ENCODE measurements at regions not wholly inside any gene's neighbourhood (a gene's known extent, or its start where the extent isn't known, plus 50 kb on each side); places are given as distances from the start of the nearest gene placed in this dataset.

- no peaks in the 10 kb centered on the region for H4K20me1 ChIP-seq
- H3K36me3 ChIP-seq = no peaks in the 10 kb centered on the region
- H3K4me1 ChIP-seq = peaks cover 12 to 37% (median 27%) of the 10 kb centered on the region in 10 experiments
- no peaks in the 10 kb centered on the region for H3K27me3 ChIP-seq
- H3K9ac ChIP-seq = no peak overlapping the region
- H3K27ac ChIP-seq = no peak overlapping the region
- no peak for TF ChIP-seq Cebpa-rat (IDR thresholded peaks at IDR 0.05)
- no peak overlapping the region for H3K4me3 ChIP-seq
- peak overlapping the region in 2 of 11 experiments; percentile 17 to 21; a peak in 4 of 22 replicates for H3K4me2 ChIP-seq
- H3K9me3 ChIP-seq (replicated peaks in 1 of 11) = no peaks in the 10 kb centered on the region
Observed at GRCh38 chr1:234748066-234748465, 138.1 kb upstream of the IRF2BP2 start.

GRCh38 chr1:234746798-234747196 is 136.8 kb upstream of the IRF2BP2 start:
- Histone ChIP-seq H3K27ac (peak overlapping the region in 1 of 11 experiments; percentile 31; a peak in 1 of 22 replicates), H3K4me2 (peak overlapping the region; percentile 8 to 60 (median 32); a peak in 19 of 22 replicates)

GRCh38 chr1:234745844-234746797 is 136.1 kb upstream of the IRF2BP2 start:
- Histone ChIP-seq H3K27me3 (no peaks in the 10 kb centered on the region), H3K27ac (peak overlapping the region in 1 of 11 experiments; percentile 31; a peak in 1 of 22 replicates), H3K4me2 (peak overlapping the region; percentile 8 to 60 (median 32); a peak in 19 of 22 replicates), H3K9ac (no peak overlapping the region), H3K36me3 (no peaks in the 10 kb centered on the region), H4K20me1 (no peaks in the 10 kb centered on the region), H3K4me1 (peaks cover 12 to 37% (median 27%) of the 10 kb centered on the region in 10 experiments), H3K9me3 (replicated peaks in 1 of 11) (no peaks in the 10 kb centered on the region), H3K4me3 (no peak overlapping the region)
- no peak for TF ChIP-seq Cebpa-rat (IDR thresholded peaks at IDR 0.05)

More at GRCh38 chr1:234746798-234747196, 136.8 kb upstream of the IRF2BP2 start:
- Histone ChIP-seq H3K4me1 (peaks cover 12 to 37% (median 27%) of the 10 kb centered on the region in 10 experiments), H3K4me3 (no peak overlapping the region), H3K9me3 (replicated peaks in 1 of 11) (no peaks in the 10 kb centered on the region), H3K36me3 (no peaks in the 10 kb centered on the region), H3K27me3 (no peaks in the 10 kb centered on the region), H3K9ac (no peak overlapping the region), H4K20me1 (no peaks in the 10 kb centered on the region)
- no peak for TF ChIP-seq Cebpa-rat (IDR thresholded peaks at IDR 0.05)

GRCh38 chr1:234745276-234745675 is 135.3 kb upstream of the IRF2BP2 start:
- H3K9ac ChIP-seq = no peak overlapping the region
- no peaks in the 10 kb centered on the region for H4K20me1 ChIP-seq
- no peak overlapping the region for H3K27ac ChIP-seq
- H3K9me3 ChIP-seq (replicated peaks in 1 of 11) = no peaks in the 10 kb centered on the region
- H3K36me3 ChIP-seq = no peaks in the 10 kb centered on the region
- H3K4me2 ChIP-seq = peak overlapping the region in 3 of 11 experiments; percentile 57 to 60 (median 58); a peak in 6 of 22 replicates
- TF ChIP-seq Cebpa-rat (IDR thresholded peaks at IDR 0.05) = no peak
- no peak overlapping the region for H3K4me3 ChIP-seq
- H3K4me1 ChIP-seq = peaks cover 12 to 37% (median 27%) of the 10 kb centered on the region in 10 experiments
- H3K27me3 ChIP-seq = no peaks in the 10 kb centered on the region

- peak overlapping the region in 9 of 11 experiments; percentile 3 to 60 (median 42); a peak in 16 of 22 replicates for H3K4me2 ChIP-seq
- H3K4me3 ChIP-seq = no peak overlapping the region
- peaks cover 12 to 37% (median 27%) of the 10 kb centered on the region in 10 experiments for H3K4me1 ChIP-seq
- no peaks in the 10 kb centered on the region for H4K20me1 ChIP-seq
- H3K27ac ChIP-seq = no peak overlapping the region
- no peaks in the 10 kb centered on the region for H3K9me3 ChIP-seq (replicated peaks in 1 of 11)
- no peaks in the 10 kb centered on the region for H3K27me3 ChIP-seq
- no peak for TF ChIP-seq Cebpa-rat (IDR thresholded peaks at IDR 0.05)
- H3K9ac ChIP-seq = peak overlapping the region in 1 of 11 experiments; percentile 21; a peak in 1 of 22 replicates
- no peaks in the 10 kb centered on the region for H3K36me3 ChIP-seq
Observed at GRCh38 chr1:234743791-234744611, 134.0 kb upstream of the IRF2BP2 start.

- no peak for TF ChIP-seq Cebpa-rat (IDR thresholded peaks at IDR 0.05)
- no peak overlapping the region for H3K4me2 ChIP-seq
Observed at GRCh38 chr1:234742622-234743021, 132.6 kb upstream of the IRF2BP2 start.

GRCh38 chr1:234737967-234738314 is 128.0 kb upstream of the IRF2BP2 start:
- no peak for TF ChIP-seq Cebpa-rat (IDR thresholded peaks at IDR 0.05)
- H3K27ac ChIP-seq = peak overlapping the region; percentile 38 to 72 (median 64); a peak in 21 of 22 replicates

More at GRCh38 chr1:234742622-234743021, 132.6 kb upstream of the IRF2BP2 start:
- H3K27ac ChIP-seq = no peak overlapping the region
- no peak overlapping the region for H3K4me3 ChIP-seq
- no peaks in the 10 kb centered on the region for H3K27me3 ChIP-seq
- no peaks in the 10 kb centered on the region for H3K9me3 ChIP-seq (replicated peaks in 1 of 11)
- no peaks in the 10 kb centered on the region for H4K20me1 ChIP-seq
- peaks cover 18 to 50% (median 37%) of the 10 kb centered on the region in 10 experiments for H3K4me1 ChIP-seq
- no peak overlapping the region for H3K9ac ChIP-seq
- no peaks in the 10 kb centered on the region for H3K36me3 ChIP-seq

GRCh38 chr1:234735916-234736315 is 125.9 kb upstream of the IRF2BP2 start:
- peaks cover 39 to 59% (median 48%) of the 10 kb centered on the region in 10 experiments for H3K4me1 ChIP-seq
- no peak for TF ChIP-seq Cebpa-rat (IDR thresholded peaks at IDR 0.05)
- no peaks in the 10 kb centered on the region for H3K27me3 ChIP-seq
- no peaks in the 10 kb centered on the region for H3K36me3 ChIP-seq
- H3K27ac ChIP-seq = no peak overlapping the region
- no peaks in the 10 kb centered on the region for H4K20me1 ChIP-seq
- H3K9ac ChIP-seq = no peak overlapping the region
- H3K9me3 ChIP-seq (replicated peaks in 1 of 11) = no peaks in the 10 kb centered on the region
- no peak overlapping the region for H3K4me3 ChIP-seq
- H3K4me2 ChIP-seq = no peak overlapping the region

More at GRCh38 chr1:234737967-234738314, 128.0 kb upstream of the IRF2BP2 start:
- no peaks in the 10 kb centered on the region for H3K36me3 ChIP-seq
- peak overlapping the region; percentile 27 to 76 (median 63) for H3K4me2 ChIP-seq
- H3K4me3 ChIP-seq = no peak overlapping the region
- no peaks in the 10 kb centered on the region for H4K20me1 ChIP-seq
- no peaks in the 10 kb centered on the region for H3K27me3 ChIP-seq
- no peaks in the 10 kb centered on the region for H3K9me3 ChIP-seq (replicated peaks in 1 of 11)
- H3K4me1 ChIP-seq = peaks cover 19 to 39% (median 27%) of the 10 kb centered on the region in 10 experiments
- H3K9ac ChIP-seq = peak overlapping the region; percentile 14 to 70 (median 58); a peak in 18 of 22 replicates

- H4K20me1 ChIP-seq = no peaks in the 10 kb centered on the region
- no peaks in the 10 kb centered on the region for H3K27me3 ChIP-seq
- peaks cover 44 to 63% (median 52%) of the 10 kb centered on the region in 10 experiments for H3K4me1 ChIP-seq
- no peak overlapping the region for H3K9ac ChIP-seq
- H3K27ac ChIP-seq = no peak overlapping the region
- H3K4me2 ChIP-seq = no peak overlapping the region
- no peaks in the 10 kb centered on the region for H3K9me3 ChIP-seq (replicated peaks in 1 of 11)
- H3K36me3 ChIP-seq = no peaks in the 10 kb centered on the region
- TF ChIP-seq Cebpa-rat (IDR thresholded peaks at IDR 0.05) = no peak
- no peak overlapping the region for H3K4me3 ChIP-seq
Observed at GRCh38 chr1:234735476-234735875, 125.5 kb upstream of the IRF2BP2 start.
